T-helper 1 cell treated with Interleukin-12 subunit alpha and Interleukin-12 subunit beta and Interleukin-4 antibody, amounts not matched to agents 30 μg/mL and 1 μg/mL, for 36 hours (primary cell): ENCODE measurements at regions not wholly inside any gene's neighbourhood (a gene's known extent, or its start where the extent isn't known, plus 50 kb on each side); places are given as distances from the start of the nearest gene placed in this dataset.
"Not testable (repeated sequence)": the region's sequence is repeated elsewhere in the genome, so short reads cannot be mapped to it uniquely, and the experiment has no call there.

ENCODE experiments used
- H3K27ac Mint-ChIP-seq: one replicate; pipeline ENCODE4 v1.8.0; 2021; ENCODE audit warnings: mild to moderate bottlenecking, mixed read lengths
- H3K27me3 Mint-ChIP-seq: one replicate; pipeline ENCODE4 v1.8.0; 2021; ENCODE audit warnings: low read depth, mixed read lengths
- H3K36me3 Mint-ChIP-seq: one replicate; pipeline ENCODE4 v1.8.0; 2021; ENCODE audit warnings: low read depth, mixed read lengths
- H3K4me1 Mint-ChIP-seq: one replicate; pipeline ENCODE4 v1.8.0; 2021; ENCODE audit warnings: low read depth, mixed read lengths
- H3K4me3 Mint-ChIP-seq: one replicate; pipeline ENCODE4 v1.8.0; 2021; ENCODE audit warnings: mild to moderate bottlenecking, moderate library complexity, mixed read lengths
- H3K9me3 Mint-ChIP-seq: one replicate; pipeline ENCODE4 v1.8.0; 2021; ENCODE audit warnings: mixed read lengths

- Mint-ChIP-seq H3K27ac (no peak overlapping the region), H3K9me3 (no peaks in the 10 kb centered on the region), H3K4me3 (no peak overlapping the region), H3K36me3 (no peaks in the 10 kb centered on the region), H3K27me3 (peaks cover 6% of the 10 kb centered on the region), H3K4me1 (no peaks in the 10 kb centered on the region)
Observed at GRCh38 chr1:148296511-148296910, 144.4 kb upstream of the NBPF11 start.

GRCh38 chr1:148294116-148294807 lies 142.2 kb upstream of the NBPF11 start:
- Mint-ChIP-seq H3K9me3 (no peaks in the 10 kb centered on the region), H3K27me3 (peaks cover 6% of the 10 kb centered on the region), H3K27ac (no peak overlapping the region), H3K4me3 (no peak overlapping the region), H3K36me3 (no peaks in the 10 kb centered on the region), H3K4me1 (no peaks in the 10 kb centered on the region)

GRCh38 chr1:148293651-148294050 lies 141.6 kb upstream of the NBPF11 start:
- Mint-ChIP-seq H3K4me3 (no peak overlapping the region), H3K27me3 (peaks cover 6% of the 10 kb centered on the region), H3K9me3 (no peaks in the 10 kb centered on the region), H3K4me1 (no peaks in the 10 kb centered on the region), H3K27ac (no peak overlapping the region), H3K36me3 (no peaks in the 10 kb centered on the region)

- Mint-ChIP-seq H3K27me3 (peaks cover 6% of the 10 kb centered on the region), H3K27ac (no peak overlapping the region), H3K36me3 (no peaks in the 10 kb centered on the region), H3K9me3 (no peaks in the 10 kb centered on the region), H3K4me1 (no peaks in the 10 kb centered on the region), H3K4me3 (no peak overlapping the region)
Observed at GRCh38 chr1:148292915-148293314, 140.8 kb upstream of the NBPF11 start.

GRCh38 chr1:148290881-148291280 lies 138.8 kb upstream of the NBPF11 start:
- no peaks in the 10 kb centered on the region for H3K9me3 Mint-ChIP-seq
- no peaks in the 10 kb centered on the region for H3K36me3 Mint-ChIP-seq
- H3K4me1 Mint-ChIP-seq: no peaks in the 10 kb centered on the region
- H3K27ac Mint-ChIP-seq: no peak overlapping the region
- no peak overlapping the region for H3K4me3 Mint-ChIP-seq
- H3K27me3 Mint-ChIP-seq: peaks cover 17% of the 10 kb centered on the region

GRCh38 chr1:148289647-148290046 lies 137.6 kb upstream of the NBPF11 start:
- Mint-ChIP-seq H3K4me1 (no peaks in the 10 kb centered on the region), H3K36me3 (no peaks in the 10 kb centered on the region), H3K9me3 (no peaks in the 10 kb centered on the region), H3K27ac (no peak overlapping the region), H3K27me3 (peaks cover 17% of the 10 kb centered on the region), H3K4me3 (no peak overlapping the region)

- not testable (repeated sequence) for H3K9me3 Mint-ChIP-seq, H3K4me1 Mint-ChIP-seq, H3K27ac Mint-ChIP-seq, H3K36me3 Mint-ChIP-seq, H3K4me3 Mint-ChIP-seq
- peaks cover 16% of the 10 kb centered on the region for H3K27me3 Mint-ChIP-seq
Observed at GRCh38 chr1:148285946-148286345, 133.9 kb upstream of the NBPF11 start.

GRCh38 chr1:148280831-148281572 lies 128.9 kb upstream of the NBPF11 start:
- peaks cover 34% of the 10 kb centered on the region for H3K27me3 Mint-ChIP-seq
- H3K9me3 Mint-ChIP-seq, H3K36me3 Mint-ChIP-seq, H3K27ac Mint-ChIP-seq: not testable (repeated sequence)
- peak overlapping the region; percentile 76 for H3K4me3 Mint-ChIP-seq
- H3K4me1 Mint-ChIP-seq: peaks cover 14% of the 10 kb centered on the region

- H3K4me3 Mint-ChIP-seq: peak overlapping the region; percentile 25
- peaks cover 34% of the 10 kb centered on the region for H3K27me3 Mint-ChIP-seq
- H3K4me1 Mint-ChIP-seq: peaks cover 14% of the 10 kb centered on the region
- H3K27ac Mint-ChIP-seq, H3K9me3 Mint-ChIP-seq, H3K36me3 Mint-ChIP-seq: not testable (repeated sequence)
Observed at GRCh38 chr1:148279002-148279542, 127.0 kb upstream of the NBPF11 start.

GRCh38 chr1:148277865-148278279 lies 125.8 kb upstream of the NBPF11 start:
- peaks cover 43% of the 10 kb centered on the region for H3K27me3 Mint-ChIP-seq
- H3K36me3 Mint-ChIP-seq, H3K4me3 Mint-ChIP-seq, H3K27ac Mint-ChIP-seq, H3K9me3 Mint-ChIP-seq: not testable (repeated sequence)
- peaks cover 14% of the 10 kb centered on the region for H3K4me1 Mint-ChIP-seq

GRCh38 chr1:148267066-148267465 lies 115.0 kb upstream of the NBPF11 start:
- H3K4me3 Mint-ChIP-seq, H3K27ac Mint-ChIP-seq, H3K9me3 Mint-ChIP-seq, H3K36me3 Mint-ChIP-seq: not testable (repeated sequence)
- Mint-ChIP-seq H3K27me3 (peaks cover 18% of the 10 kb centered on the region), H3K4me1 (peaks cover 15% of the 10 kb centered on the region)

- Mint-ChIP-seq H3K4me1 (peaks cover 15% of the 10 kb centered on the region), H3K4me3 (peak overlapping the region; percentile 87), H3K36me3 (no peaks in the 10 kb centered on the region), H3K9me3 (no peaks in the 10 kb centered on the region), H3K27me3 (peaks cover 29% of the 10 kb centered on the region), H3K27ac (no peak overlapping the region)
Observed at GRCh38 chr1:148264374-148265276, 112.5 kb upstream of the NBPF11 start.

- Mint-ChIP-seq H3K36me3 (no peaks in the 10 kb centered on the region), H3K9me3 (no peaks in the 10 kb centered on the region), H3K27ac (peak overlapping the region; percentile 33), H3K27me3 (peaks cover 29% of the 10 kb centered on the region), H3K4me3 (peak overlapping the region; percentile 87), H3K4me1 (peaks cover 15% of the 10 kb centered on the region)
Observed at GRCh38 chr1:148263906-148264255, 111.8 kb upstream of the NBPF11 start.

GRCh38 chr1:148263128-148263905 lies 111.2 kb upstream of the NBPF11 start:
- Mint-ChIP-seq H3K4me3 (peak overlapping the region; percentile 87), H3K4me1 (peaks cover 15% of the 10 kb centered on the region), H3K9me3 (no peaks in the 10 kb centered on the region), H3K27ac (peak overlapping the region; percentile 77), H3K36me3 (no peaks in the 10 kb centered on the region), H3K27me3 (peaks cover 29% of the 10 kb centered on the region)
